Stimulated activated CD4-positive, alpha-beta T cell treated with anti-CD3 and anti-CD28 coated beads, Interleukin-4, amount 100 ng/mL, for 48 hours (primary cell): ENCODE measurements at regions not wholly inside any gene's neighbourhood (a gene's known extent, or its start where the extent isn't known, plus 50 kb on each side); places are given as distances from the start of the nearest gene placed in this dataset.

Experiments
- DNase-seq, 2 donors: peaks; one replicate each; pipeline ENCODE4 v3.0.0-alpha.2; 2020; ENCODE audit warnings: low read depth in 2 of 2

DNA sequence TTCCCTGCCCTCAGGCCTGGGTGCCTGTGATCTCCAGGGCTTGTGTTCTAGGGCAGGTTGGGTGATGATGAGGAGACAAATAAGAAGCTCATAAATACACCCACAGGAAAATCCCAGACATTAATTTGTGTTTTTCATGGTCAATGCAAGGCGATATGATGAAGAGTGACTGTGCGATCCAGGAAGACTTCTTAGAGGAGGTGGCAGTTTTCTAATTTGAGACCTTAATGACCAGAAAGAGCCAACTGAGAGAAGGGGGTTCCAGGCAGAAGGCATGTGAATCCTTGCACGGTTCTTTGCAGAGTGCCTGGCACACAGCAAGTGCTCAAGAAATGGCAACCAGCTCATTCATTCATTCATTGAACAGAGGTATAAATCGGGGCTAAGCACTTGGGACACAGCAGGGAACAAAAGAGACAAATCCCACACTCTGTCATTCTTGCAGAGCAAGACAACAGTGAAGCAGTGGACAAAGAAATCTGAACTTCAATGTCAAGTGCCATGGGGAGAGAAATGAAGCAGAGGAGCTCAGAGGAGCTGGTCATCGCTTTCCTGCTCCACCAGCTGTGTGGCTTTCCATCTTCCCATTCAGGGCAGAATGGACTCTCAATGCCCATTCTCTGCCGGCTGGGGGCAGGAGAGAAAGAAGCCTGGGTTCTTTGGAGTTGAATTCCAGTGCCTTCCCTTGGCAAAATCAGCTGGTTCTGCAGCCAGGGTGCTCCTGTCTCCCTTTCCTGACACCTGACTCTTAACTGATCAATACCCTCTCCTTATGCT lies 128.3 kb downstream of the AACS start:
- DNase-seq = no peak

- no peak for DNase-seq
These were observed 129.0 kb downstream of the AACS start for GRCh38 chr12:125194163-125194773.

- DNase-seq = no peak
These were observed 129.8 kb downstream of the AACS start for GRCh38 chr12:125194987-125195386.

DNA sequence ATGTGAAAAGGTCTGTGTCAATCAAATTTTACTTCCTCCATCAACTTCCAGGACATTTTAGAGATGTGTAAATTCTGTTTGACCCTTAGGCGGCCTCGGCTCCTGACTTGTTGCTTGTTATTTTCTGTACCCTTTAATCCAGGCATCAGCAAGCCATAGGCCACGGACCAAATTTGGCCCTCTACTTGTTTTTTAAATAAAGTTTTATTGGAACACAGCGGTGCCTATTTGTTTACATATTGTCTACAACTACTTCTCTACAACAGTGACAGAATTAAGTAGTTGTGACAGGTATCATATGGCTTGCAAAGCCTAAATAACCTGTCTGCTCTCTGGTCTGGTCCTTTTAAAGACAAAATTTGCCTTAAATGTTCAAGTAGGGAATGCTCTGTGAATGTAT lies 132.1 kb downstream of the AACS start:
- DNase-seq = no peak

DNA sequence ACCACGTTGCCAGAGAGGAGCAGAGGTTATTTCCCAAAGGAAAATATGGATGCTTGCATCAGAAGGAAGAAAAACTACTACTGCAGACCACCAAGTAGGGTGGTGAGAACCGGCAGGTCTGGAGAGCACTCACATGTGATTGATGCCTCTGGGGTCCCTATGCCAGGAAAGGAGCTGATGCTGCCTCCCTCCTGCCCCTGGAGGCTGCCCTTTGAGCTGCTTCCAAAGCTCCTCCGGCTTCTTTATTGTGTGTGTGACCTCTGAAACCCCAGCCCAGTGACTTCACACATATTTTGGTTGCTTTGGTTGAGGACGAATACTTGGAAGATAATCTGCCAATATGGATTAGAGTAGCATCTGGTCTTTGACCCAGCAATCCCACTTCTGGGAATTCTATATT lies 133.4 kb downstream of the AACS start:
- no peak for DNase-seq

DNA sequence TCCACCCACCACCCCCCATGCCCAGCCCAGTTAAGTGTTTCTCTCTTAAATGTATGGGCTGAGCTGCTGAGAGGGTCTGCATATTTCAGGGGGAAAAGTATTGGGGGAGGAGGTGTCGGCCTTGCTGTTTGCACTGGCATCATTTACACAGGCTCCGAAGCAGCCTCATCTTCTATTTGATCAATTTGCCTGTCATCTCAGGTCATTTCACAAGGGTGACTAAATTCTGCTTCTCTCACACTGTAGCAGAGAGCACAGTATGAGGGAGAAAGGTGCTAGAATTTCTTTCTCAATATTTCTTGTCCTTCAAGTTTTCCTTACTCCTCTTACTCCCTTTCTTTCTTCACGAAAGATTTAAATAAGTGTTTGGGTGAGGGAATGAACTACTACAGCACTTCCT lies 135.9 kb downstream of the AACS start:
- DNase-seq = no peak

- DNase-seq = no peak
These were observed 136.7 kb downstream of the AACS start for GRCh38 chr12:125201940-125202339.

DNA sequence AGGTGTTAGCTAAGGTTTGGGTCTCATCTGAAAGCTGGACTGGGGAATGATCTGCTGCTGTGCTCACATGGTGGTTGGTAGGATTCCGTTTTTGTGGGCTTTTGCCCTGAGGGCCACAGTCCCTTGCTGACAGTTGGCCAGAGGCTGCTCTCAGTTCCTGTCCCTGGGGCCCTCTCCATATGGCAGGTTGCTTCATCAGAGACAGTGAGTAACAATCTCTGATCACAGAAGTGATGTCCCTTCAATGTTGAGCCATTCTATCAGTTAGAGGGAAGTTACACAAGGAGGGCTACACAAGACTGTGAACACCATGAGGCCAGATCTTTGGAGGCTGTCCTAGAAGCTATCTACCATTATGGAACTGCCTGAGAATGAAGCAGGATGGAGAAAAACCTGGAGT lies 137.2 kb downstream of the AACS start:
- no peak for DNase-seq

GRCh38 chr12:125203145-125203765 lies 138.0 kb downstream of the AACS start:
- DNase-seq = no peak

GRCh38 chr12:125205386-125205785 lies 140.2 kb downstream of the AACS start:
- no peak for DNase-seq

GRCh38 chr12:125206711-125207110 lies 141.5 kb downstream of the AACS start:
- no peak for DNase-seq

- DNase-seq = no peak
These were observed 143.1 kb downstream of the AACS start for GRCh38 chr12:125208334-125208733.

- no peak for DNase-seq
These were observed 143.7 kb downstream of the AACS start for GRCh38 chr12:125208942-125209341.

GRCh38 chr12:125210104-125210755 lies 145.0 kb downstream of the AACS start:
- no peak for DNase-seq

DNA sequence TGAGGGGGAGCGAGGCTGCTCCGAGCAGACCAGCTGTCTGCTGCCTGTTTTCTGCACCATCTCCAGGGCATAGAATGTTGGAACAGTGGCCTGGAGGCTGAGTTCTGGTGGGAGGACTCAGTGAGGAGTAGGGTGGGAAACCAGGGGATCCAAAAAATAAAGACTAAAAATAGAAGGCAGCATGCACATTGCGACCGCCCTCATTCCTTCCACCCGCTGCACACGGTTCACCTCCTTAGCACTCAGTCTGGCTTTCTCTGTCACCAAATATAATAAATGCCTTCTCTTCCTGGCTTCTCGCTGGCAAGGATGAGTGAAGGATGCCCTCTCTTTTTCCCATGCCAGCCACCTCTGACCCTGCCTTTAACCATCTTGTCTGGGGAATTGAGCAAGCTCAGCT lies 146.2 kb downstream of the AACS start:
- no peak for DNase-seq

DNA sequence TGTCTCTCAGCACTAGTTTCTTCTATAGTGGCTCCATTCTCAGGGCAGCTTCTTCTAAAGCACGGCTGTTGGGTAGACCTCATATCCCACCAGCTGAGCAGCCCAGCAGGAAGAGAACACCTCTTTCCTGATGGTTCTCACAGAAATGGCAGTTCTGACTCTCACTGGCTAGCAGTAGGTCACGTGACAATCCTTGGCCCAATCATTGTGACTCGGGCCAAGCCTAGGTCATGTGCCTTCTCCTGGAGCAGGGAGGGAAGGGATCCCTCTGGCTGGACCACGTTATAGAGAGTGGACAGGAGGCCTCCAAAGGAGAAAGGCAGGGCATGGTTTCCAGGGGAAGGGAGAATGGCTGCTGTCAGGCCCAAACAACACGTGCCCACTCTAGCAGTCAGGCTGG lies 149.1 kb downstream of the AACS start:
- no peak for DNase-seq

DNA sequence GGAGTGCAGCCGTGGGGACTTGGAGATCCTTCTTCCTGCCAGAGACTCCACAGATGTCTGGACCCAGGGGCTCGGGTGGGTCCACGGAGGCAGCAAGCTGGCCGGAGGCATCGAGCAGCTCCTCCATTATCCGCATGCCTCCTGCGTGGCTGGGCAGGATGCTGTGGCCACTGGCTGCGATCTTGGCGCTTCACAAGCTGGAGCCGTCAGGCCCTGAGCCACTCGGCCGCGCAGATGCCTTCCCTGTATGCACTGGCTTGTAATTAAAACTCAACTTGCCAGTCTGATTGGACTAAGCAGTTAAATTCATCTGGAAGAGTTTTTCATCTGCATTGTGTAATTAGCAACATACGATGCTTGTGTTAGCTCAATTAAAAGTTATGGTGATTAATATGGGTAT lies 151.5 kb downstream of the AACS start:
- no peak for DNase-seq

GRCh38 chr12:125217308-125217707 lies 152.1 kb downstream of the AACS start:
- DNase-seq = no peak

DNA sequence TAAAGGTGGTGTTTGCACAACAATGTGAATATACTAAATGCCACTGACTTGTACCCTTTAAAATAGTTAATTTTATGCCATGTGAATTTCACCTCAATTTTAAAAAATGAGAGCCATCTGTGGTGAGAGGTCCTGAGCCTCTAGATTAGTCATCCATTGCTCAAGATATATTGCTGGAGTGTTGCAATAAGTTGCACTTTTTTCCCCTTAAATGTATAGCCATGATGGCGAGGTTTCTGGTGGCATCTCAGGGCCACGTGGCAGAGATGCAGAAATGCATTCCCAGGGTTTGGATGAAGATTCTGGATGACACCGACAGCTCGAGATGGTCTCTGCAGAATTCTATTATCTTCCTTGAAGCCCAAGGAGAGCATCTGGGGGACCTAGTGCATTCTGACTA lies 153.7 kb downstream of the AACS start:
- no peak for DNase-seq

DNA sequence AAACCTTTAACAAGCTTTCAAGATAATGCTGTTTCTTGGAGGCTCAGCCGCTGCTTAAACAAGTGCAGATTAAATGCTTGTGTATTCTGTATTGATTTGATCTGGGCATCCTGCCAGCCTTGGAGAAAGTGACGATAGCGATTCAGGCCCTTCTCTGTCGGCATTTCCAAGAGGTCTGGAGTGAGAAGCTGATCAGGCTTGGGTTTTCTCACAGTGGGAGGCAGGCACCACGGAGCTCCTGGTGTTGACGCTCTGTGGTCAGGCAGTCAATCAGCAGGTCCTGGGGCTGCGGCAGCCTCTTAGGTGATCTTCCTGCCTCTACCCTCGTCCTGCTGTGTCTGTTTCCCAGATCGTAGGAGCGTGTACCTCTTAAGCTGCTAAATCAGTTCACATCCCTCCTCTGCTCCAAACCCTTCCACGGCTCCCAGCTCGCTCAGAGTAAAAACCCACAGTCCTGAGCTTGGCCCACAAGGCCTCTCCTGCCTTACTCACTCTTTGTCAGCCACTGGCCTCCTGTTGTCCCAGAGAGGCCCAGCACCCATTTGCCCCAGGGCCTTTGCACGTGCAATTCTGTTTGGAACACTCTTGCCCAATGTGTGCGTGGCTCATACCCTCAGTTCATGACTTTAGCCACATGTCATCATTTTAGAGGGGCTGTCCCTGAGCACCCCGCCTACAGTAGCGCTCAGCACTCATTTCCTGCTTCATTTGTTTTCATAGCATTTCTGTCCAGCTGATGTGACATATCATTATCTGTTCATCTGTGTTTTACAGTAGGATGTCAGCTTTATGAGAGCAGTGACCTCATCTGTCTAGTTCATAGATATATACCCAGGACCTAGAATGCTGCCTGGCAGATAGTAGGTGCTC lies 155.4 kb downstream of the AACS start:
- DNase-seq = no peak

- no peak for DNase-seq
These were observed 156.4 kb downstream of the AACS start for GRCh38 chr12:125221602-125222001.

GRCh38 chr12:125222876-125223275 lies 157.6 kb downstream of the AACS start:
- DNase-seq = no peak
